HK-2 (cell line): ENCODE measurements at regions not wholly inside any gene's neighbourhood (a gene's known extent, or its start where the extent isn't known, plus 50 kb on each side); places are given as distances from the start of the nearest gene placed in this dataset.

Experiments
- DNase-seq: peaks from one replicate; pipeline ENCODE4 v3.0.0-alpha.2; 2018; ENCODE audit not compliant: unreplicated experiment

GRCh38 chr2:121159291-121160071 lies 125.5 kb downstream of the TFCP2L1 start:
- DNase-seq: no peak

DNA sequence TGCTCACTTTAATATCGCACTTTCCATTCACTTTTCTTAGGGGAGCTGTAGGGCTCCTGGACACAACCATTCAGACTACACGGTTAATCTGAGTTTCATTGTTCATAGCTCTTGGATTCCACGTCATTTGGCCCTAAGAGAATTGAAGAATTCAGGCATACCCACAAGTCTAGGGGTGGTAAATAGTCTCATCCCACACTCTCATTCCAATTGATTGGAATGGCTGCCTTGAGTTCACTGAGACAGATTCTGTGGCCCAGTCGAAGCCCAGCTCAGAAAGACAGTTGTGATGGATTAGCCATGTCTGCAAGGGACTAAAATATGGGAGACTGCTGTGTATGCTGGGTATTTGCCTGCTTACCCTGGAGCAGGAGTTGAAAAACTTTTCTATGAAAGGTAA lies 124.6 kb downstream of the TFCP2L1 start:
- DNase-seq: no peak

GRCh38 chr2:121161272-121161671 lies 123.7 kb downstream of the TFCP2L1 start:
- no peak for DNase-seq

DNA sequence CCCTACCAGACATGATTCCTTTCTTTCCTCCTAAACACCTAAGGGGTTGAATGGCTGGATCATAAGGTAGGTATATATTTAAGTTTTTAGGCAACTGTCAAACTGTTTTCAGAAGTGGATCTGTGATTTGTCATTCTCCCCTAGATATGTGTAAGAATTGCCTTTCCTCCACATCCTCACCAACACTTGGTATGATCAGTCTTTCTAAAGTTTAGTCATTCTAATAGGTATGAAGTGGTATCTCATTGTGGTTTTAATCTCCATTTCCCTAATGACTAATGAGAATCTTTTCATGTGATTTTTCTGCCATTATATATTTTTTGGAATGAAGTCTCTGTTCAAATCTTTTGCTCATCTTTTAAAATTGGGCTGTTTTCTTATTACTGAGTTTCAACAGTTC lies 122.1 kb downstream of the TFCP2L1 start:
- DNase-seq: no peak

DNA sequence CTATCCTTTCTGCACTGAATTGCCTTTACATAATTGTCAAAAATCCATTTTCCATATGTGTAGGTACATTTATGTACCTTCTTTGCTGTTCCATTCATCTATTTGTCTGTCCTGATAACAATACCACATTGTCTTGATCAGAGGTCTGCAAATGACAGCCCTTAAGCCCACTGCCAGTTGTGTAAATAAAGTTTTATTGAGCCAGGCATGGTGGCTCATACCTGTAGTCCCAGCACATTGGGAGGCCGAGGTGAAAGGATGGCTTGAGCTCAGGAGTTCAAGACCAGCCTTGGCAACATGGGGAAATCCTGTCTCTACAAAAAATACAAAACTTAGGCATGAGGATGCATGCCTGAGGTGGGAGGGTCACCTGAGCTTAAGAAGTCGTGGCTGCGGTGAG lies 121.0 kb downstream of the TFCP2L1 start:
- no peak for DNase-seq

- no peak for DNase-seq
Observed at GRCh38 chr2:121165038-121165542, 119.9 kb downstream of the TFCP2L1 start.
